Epithelial cell of proximal tubule (primary cell): ENCODE measurements at regions not wholly inside any gene's neighbourhood (a gene's known extent, or its start where the extent isn't known, plus 50 kb on each side); places are given as distances from the start of the nearest gene placed in this dataset.
"Not testable (repeated sequence)": the region's sequence is repeated elsewhere in the genome, so short reads cannot be mapped to it uniquely, and the experiment has no call there.

Experiments
- DNase-seq: peaks from one replicate; pipeline ENCODE4 v3.0.0-alpha.2; 2011; ENCODE audit warnings: low read depth
- H3K4me3 ChIP-seq: 2 replicates; pipeline ENCODE4 v1.5.1; 2011; ENCODE audit warnings: low read depth, mild to moderate bottlenecking, low read length
- CTCF ChIP-seq: conservative IDR thresholded peaks from 2 replicates; pipeline ENCODE4 v1.5.1; 2012; ENCODE audit warnings: low read depth, mild to moderate bottlenecking, low read length

GRCh38 chr1:76715474-76715873 lies 151.8 kb upstream of the ST6GALNAC5 start:
- DNase-seq, result no peak
- TF ChIP-seq CTCF, result no peak
- H3K4me3 ChIP-seq, result no peak overlapping the region

DNA sequence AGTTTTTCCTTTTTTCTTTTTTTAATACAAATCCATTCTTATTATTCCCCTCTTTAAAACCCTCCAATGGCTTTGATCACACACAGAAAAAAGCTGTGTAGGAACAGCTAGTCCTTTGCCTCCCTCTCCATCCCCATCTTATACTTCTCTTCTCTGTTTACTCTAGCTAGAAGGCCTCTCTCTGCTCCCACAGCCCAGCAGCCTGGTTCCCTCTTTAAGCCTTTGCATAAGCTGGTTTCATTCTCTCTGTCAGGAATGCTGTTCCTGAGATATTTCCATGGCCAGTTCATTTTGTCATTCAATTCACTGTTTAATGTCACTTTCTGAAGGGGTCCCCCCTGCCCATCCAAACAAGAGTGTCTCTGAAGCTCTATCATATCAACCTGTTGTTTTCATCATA lies 143.3 kb upstream of the ST6GALNAC5 start:
- TF ChIP-seq CTCF, result no peak
- DNase-seq, result no peak
- H3K4me3 ChIP-seq, result no peak overlapping the region

- TF ChIP-seq CTCF, result no peak
- DNase-seq, result no peak
- H3K4me3 ChIP-seq, result no peak overlapping the region
Observed at GRCh38 chr1:76724816-76725215, 142.5 kb upstream of the ST6GALNAC5 start.

- TF ChIP-seq CTCF, result no peak
- no peak overlapping the region for H3K4me3 ChIP-seq
- DNase-seq, result no peak
Observed at GRCh38 chr1:76725864-76726619, 141.2 kb upstream of the ST6GALNAC5 start.

DNA sequence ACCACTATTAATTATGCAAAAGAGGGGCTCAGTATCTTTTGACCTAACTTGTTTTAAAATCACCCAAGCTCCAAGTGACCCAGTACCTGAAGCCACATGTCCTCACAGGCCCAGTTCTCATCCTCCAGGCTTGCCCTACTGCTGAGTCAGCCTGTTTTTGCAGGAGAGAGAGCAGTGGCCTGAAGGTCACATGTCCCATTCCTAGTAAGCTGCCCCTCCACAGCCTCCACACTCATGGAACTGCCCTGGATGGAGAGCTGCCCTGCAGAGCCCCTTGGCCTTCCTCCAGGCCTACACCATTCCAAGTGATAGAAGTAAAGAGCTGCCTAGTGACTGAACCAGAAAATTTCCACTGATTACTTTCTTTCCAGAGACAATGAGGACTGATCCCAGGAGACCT lies 139.8 kb upstream of the ST6GALNAC5 start:
- no peak for TF ChIP-seq CTCF
- no peak for DNase-seq
- H3K4me3 ChIP-seq, result no peak overlapping the region

DNA sequence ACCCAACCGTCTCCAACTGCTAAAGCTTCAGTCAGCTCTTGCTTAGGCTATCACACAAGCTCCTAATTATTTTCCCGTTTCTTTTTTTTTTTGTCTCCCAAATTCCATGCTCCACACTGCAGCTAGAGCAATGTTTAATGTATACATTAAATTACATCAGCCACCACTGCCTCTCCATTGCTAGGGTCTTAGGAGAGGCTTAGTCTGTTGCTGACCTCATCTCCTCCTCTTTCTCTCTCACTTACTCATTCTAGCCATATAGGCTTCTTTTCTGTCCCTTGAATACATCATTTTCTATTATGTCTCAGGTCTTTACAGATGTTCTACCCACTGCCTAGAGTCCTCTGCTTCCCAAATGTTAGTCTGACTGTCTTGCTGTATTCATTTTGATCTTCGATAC lies 138.1 kb upstream of the ST6GALNAC5 start:
- no peak for TF ChIP-seq CTCF
- H3K4me3 ChIP-seq, result no peak overlapping the region
- no peak for DNase-seq

DNA sequence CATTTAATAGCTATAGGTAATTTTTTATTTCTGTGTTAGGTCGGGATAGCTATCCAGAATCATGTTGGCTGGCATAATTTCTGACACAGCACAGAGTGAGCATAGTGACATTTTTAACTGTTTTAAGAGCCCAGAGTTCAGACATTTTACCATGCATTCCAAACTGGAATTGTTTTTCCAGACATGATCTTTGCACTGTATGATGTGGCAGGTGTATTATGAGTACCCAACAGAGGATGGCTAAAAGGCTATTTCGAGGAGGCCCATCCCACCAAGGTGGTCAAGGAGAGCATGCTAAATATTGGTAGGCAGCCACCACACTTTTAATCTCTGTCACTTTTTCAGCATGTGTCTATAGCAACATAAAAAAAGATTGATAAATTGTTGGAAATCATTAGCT lies 137.3 kb upstream of the ST6GALNAC5 start:
- no peak overlapping the region for H3K4me3 ChIP-seq
- no peak for TF ChIP-seq CTCF
- no peak for DNase-seq

DNA sequence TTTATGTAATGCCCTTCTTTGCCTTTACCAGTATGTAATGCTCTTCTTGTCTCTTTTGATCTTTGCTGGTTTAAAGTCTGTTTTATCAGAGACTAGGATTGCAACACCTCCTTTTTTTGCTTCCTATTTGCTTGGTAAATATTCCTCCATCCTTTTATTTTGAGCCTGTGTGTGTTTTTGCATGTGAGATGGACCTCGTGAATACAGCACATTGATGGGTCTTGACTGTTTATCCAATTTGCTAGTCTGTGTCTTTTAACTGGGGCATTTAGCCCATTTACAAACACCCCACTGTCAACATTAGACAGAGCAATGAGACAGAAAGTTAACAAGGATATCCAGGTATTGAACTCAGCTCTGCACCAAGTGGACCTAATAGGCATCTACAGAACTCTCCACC lies 128.9 kb upstream of the ST6GALNAC5 start:
- H3K4me3 ChIP-seq, DNase-seq: not testable (repeated sequence)
